Cortex of kidney (tissue), 1 donor: ENCODE measurements at regions not wholly inside any gene's neighbourhood (a gene's known extent, or its start where the extent isn't known, plus 50 kb on each side); places are given as distances from the start of the nearest gene placed in this dataset.

Experiments
- DNase-seq: peaks from one replicate; lab custom pipeline; 2025; lab: John Stamatoyannopoulos, UW

DNA sequence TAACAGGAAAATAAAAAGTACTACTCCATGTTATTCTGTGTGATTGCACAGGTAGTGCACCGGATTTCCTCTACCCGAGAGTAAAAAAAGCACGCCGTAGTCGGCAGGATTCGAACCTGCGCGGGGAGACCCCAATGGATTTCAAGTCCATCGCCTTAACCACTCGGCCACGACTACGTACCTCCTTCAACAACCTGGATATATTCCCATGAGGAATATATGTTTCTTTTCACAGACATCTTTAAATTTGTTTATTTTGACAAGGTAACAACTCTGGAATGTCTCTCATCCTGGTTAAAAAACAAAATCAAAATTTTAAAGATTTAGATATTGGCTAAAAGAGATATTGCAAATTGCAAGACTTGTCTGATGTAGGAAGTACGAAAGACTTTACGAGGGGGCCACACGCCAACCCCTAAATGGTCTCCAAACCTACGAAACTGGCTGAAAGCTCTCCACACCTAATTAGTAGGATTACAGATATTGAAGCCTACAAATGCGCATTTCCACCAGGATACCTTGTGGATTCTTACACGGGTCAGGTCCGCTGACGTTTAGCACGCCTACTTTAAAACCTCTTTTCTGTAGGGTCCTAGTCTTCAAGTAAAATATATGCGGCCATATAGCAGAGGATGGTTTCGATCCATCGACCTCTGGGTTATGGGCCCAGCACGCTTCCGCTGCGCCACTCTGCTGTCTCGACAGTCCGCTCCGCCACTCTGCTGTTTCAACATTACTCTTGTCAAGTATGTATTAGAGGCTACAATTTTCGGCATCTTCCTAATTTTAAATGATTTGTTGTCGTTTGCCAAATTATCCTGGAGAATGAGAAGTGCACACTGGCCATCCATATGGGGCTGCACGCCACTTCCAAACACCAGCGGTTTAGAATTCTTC is 52.2 kb upstream of the BTN3A2 start:
- no peak for DNase-seq
